Activated naive CD4-positive, alpha-beta T cell treated with anti-CD3 and anti-CD28 coated beads, Interleukin-2, amount 50 U/mL, for 72 hours (primary cell): ENCODE measurements at regions not wholly inside any gene's neighbourhood (a gene's known extent, or its start where the extent isn't known, plus 50 kb on each side); places are given as distances from the start of the nearest gene placed in this dataset.
A peak's percentile ranks its signal among the peaks of the same experiment; 100 is the strongest.
"Not testable (repeated sequence)": the region's sequence is repeated elsewhere in the genome, so short reads cannot be mapped to it uniquely, and the experiment has no call there.

Experiments
- ATAC-seq, 2 donors: fragments of 150-1000 bp; cut with Tn5 transposase; 2 replicates each; pipeline ENCODE4 v1.10.0; 2021; ENCODE audit warnings: mild to moderate bottlenecking in 2 of 2, moderate library complexity in 2 of 2
- DNase-seq, 2 donors: peaks; one replicate each; pipeline ENCODE4 v3.0.0; 2021 to 2022; ENCODE audit warnings: low spot score in 2 of 2
- H3K27ac Mint-ChIP-seq, 2 donors: one replicate each; pipeline ENCODE4 v1.8.0; 2022; ENCODE audit warnings: mild to moderate bottlenecking in 2 of 2, mixed read lengths in 2 of 2
- H3K36me3 Mint-ChIP-seq, 2 donors: one replicate each; pipeline ENCODE4 v1.8.0; 2022; ENCODE audit warnings: mixed read lengths in 2 of 2
- H3K9me3 Mint-ChIP-seq, 2 donors: one replicate each; pipeline ENCODE4 v1.8.0; 2022; ENCODE audit warnings: mixed read lengths in 2 of 2

DNA sequence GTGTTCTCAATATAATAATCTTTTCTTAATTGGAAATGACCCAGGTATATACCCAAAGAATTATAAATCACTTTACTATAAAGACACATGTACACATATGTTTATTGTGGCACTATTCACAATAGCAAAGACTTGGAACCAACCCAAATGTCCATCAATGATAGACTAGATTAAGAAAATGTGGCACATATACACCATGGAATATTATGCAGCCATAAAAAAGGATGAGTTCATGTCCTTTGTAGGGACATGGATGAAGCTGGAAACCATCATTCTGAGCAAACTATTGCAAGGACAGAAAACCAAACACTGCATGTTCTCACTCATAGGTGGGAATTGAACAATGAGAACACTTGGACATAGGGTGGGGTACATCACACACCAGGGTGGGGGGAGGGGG, 56.8 kb downstream of the SCGB2B2 start:
- peaks cover 21 to 25% of the 10 kb centered on the region in 2 donors for H3K9me3 Mint-ChIP-seq
- not testable (repeated sequence) for DNase-seq, ATAC-seq, H3K27ac Mint-ChIP-seq
- peaks cover 23 to 32% of the 10 kb centered on the region in 2 donors for H3K36me3 Mint-ChIP-seq

DNA sequence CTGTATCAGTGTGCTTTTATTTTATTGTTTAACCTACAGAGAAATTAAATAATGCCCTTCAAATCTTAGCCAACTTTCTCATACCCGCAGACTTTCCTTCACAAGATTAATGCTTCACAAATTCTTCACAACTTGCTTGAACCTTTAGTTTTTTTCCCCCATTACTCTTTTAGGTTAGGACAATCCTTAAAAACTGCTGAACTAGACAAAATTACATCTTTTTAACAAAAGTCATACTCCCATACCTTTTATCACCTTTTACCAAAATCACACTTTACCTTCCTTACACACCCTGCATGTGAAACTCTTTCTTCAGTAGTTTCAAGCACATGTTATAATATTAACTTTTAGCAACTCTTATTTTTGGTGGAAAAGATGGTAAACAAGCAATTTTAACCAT, 58.5 kb downstream of the SCGB2B2 start:
- DNase-seq: no peak
- H3K27ac Mint-ChIP-seq: no peak overlapping the region
- peaks cover 27 to 31% of the 10 kb centered on the region in 2 donors for H3K36me3 Mint-ChIP-seq
- peaks cover 31 to 34% of the 10 kb centered on the region in 2 donors for H3K9me3 Mint-ChIP-seq
- no peak for ATAC-seq

DNA sequence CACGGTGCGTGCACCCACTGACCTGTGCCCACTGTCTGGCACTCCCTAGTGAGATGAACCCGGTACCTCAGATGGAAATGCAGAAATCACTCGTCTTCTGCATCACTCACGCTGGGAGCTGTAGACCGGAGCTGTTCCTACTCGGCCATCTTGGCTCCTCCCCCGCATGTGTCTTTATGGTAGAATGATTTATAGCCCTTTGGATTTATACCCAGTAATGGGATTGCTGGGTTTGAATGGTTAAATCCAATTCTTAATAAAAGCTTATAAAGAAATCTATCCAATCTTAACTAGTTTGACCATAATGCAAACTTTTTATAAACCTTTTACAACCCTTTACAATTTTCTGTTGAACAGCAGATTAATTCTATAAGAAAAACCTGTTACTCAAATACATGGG, 59.0 kb downstream of the SCGB2B2 start:
- not testable (repeated sequence) for ATAC-seq, DNase-seq, H3K27ac Mint-ChIP-seq
- Mint-ChIP-seq H3K9me3 (peaks cover 35 to 36% of the 10 kb centered on the region in 2 donors), H3K36me3 (peaks cover 31% of the 10 kb centered on the region in 2 donors)

DNA sequence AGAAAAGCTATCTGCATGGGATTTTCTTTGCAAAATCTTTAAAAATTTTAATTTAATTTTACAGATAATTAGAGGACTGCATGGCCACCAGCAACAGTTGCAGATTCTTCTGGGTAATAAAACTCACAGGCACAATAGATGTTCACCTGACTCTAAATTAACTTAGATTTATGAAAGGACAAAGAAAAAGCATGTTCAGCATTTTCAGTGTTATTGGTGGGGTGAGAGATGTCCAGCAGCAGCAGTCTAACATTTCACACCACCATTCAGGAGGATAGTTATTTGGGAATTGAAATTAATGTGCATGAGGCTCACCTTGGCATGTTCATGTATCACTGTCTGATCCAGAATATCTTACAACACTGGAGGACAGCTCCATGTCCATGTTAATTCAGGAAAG, 74.0 kb downstream of the SCGB2B2 start:
- no peak for DNase-seq
- peaks cover 13 to 21% of the 10 kb centered on the region in 2 donors for H3K9me3 Mint-ChIP-seq
- no peak overlapping the region for H3K27ac Mint-ChIP-seq
- H3K36me3 Mint-ChIP-seq: peaks cover 0 to 17% of the 10 kb centered on the region in 2 donors
- ATAC-seq: no peak

DNA sequence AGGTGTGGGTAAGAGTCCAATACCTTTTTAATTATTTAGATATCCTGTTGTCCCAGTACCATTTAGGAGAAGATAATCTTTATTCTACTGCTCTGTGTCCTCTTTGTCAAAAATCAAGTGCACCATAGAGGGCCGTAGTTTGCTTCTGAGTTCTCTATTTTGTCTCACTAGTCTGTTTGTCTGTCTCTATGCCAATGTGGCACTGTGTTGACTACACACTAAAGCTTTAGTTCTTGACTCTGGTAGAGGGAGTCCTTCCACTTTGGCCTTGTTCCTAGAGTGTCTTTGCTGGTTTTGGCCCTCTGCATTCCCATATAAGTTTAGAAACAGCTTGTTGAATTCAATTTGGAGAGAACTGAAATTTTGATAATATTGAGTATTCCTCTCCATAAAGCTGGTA, 75.9 kb downstream of the SCGB2B2 start:
- DNase-seq: no peak
- H3K9me3 Mint-ChIP-seq: peaks cover 8 to 17% of the 10 kb centered on the region in 2 donors
- H3K36me3 Mint-ChIP-seq: peaks cover 0 to 12% of the 10 kb centered on the region in 2 donors
- ATAC-seq: no peak
- no peak overlapping the region for H3K27ac Mint-ChIP-seq

DNA sequence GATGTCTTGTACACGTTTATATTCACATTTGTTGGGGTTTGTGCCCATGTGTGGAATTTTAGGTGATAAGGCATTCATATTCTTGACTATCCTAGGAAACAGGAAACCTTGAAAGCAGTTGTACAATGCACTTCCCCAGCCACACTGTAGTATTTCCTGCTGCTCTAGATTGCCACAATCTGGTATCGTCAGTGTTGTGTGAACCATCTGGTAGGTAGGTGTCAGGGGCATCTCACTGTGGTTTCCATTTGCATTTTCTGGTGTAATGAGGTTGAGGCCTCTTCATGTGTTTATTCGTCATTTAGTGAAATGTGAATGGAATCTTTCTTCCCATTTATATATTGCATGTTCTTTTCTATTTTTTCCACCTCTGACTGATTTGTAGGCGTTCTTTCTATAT, 76.6 kb downstream of the SCGB2B2 start:
- H3K27ac Mint-ChIP-seq: no peak overlapping the region
- ATAC-seq: peak in 1 of 2 donors; percentile 53
- peaks cover 0 to 12% of the 10 kb centered on the region in 2 donors for H3K36me3 Mint-ChIP-seq
- peaks cover 8 to 17% of the 10 kb centered on the region in 2 donors for H3K9me3 Mint-ChIP-seq
- no peak for DNase-seq

DNA sequence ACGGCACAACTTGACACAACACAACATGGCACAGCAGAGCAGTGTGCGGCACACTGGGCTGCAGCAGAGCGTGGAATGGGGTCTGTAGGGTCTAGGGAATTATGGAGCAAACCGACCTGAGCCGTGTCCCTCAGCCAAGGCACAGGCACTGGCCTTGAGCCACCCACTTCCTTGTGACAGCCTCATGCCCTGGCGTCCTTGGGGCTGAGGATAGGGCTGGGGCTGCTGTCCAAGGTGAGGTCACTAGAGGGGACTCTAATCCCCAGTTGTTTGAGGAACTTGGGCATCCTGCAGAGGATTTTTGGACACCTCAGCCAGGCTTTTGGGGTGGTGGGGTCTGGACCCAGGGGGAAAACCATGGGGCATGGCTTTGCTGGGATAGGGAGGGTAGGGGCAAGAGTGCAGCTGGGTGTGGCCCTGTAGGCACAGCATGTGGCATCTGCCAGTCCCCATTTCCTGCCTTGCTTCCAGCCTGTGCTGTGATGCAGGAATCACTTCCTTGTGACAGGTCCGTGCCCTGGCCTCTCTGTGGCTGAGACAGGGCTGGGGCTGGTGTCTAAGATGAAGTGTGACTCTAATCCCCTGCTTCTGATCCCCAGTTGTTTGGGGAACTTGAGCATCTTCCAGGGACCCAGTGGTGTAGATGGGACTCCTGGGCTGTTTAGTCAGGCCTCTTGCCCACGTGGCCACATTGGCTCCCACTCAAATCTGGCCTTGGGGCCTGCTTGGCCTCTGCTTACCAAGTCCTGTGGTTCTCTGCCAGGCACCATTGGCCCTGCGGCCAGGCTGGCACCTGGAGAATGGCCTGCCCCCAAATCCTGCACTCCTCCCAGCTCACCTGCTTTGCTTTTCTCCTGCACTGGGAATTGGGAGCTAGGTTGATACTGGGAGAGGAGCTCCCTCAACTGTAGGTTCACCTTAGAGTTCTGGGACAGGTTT, 78.5 kb downstream of the SCGB2B2 start:
- H3K27ac Mint-ChIP-seq: no peak overlapping the region

DNA sequence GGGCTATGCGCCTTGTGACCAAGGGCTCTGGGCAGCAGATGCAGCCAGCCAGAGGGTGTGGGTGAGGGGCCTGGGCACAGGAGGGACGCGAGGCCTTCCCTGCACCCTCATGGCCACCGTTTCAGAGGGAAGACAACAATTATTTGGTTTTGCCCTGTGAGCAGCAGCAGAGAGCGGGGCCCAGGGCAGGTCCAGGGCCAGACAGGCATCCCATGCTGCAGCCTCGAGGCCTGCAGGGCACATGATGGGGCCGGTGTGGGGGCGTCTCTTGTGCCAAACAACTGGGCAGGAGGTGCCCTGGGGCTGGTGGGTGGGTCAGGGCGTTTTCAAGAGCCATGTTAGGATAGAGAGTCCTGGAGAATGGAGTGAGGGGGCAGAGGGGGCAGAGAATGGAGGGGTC, 79.4 kb downstream of the SCGB2B2 start:
- DNase-seq: no peak
- Mint-ChIP-seq H3K36me3 (peaks cover 0 to 6% of the 10 kb centered on the region in 2 donors), H3K9me3 (peaks cover 8 to 11% of the 10 kb centered on the region in 2 donors), H3K27ac (no peak overlapping the region)
- ATAC-seq: no peak

More for the DNA sequence above, 78.5 kb downstream of the SCGB2B2 start:
- Mint-ChIP-seq H3K9me3 (peaks cover 8 to 11% of the 10 kb centered on the region in 2 donors), H3K36me3 (peaks cover 0 to 6% of the 10 kb centered on the region in 2 donors)
- no peak for ATAC-seq
- no peak for DNase-seq

DNA sequence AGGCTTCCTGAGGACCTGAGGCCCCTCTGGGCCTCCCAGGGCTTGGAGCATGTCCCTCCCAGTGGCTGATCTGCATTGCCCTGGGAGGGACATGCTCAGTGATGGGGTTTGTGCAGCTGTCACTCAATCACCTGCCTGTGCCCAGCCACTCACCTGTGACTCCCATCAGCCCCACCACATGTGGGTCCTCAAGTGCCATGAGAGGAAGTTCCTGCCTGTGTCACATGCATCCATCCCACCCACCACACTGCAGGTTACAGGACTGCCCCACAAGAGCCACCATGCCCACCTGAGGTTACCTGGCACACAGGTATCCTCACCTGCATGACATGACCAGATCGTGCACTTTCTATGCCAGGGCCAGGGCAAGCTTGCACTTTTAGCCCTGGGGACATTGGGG, 80.0 kb downstream of the SCGB2B2 start:
- no peak for DNase-seq
- H3K9me3 Mint-ChIP-seq: peaks cover 8 to 11% of the 10 kb centered on the region in 2 donors
- no peak for ATAC-seq
- H3K36me3 Mint-ChIP-seq: peaks cover 0 to 6% of the 10 kb centered on the region in 2 donors
- no peak overlapping the region for H3K27ac Mint-ChIP-seq

DNA sequence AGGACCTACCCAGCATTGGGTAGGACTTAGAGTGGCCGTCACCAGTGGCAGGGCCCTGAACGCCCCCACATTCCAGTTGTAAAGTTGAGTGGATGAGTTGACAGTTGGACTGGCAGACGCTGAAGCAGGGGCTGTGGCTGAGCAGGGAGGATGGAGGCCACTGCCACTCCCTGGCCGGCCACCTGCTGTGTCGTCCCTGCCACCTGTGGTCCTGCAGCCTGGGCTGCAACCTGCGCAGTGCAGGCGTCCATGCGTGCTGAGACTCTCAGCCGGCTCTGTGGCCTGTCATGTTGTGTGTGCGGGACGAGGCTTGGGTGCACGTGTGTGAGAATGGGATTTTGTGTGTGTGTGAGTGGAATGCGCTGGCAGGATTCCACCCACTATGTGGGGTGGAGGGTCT, 80.8 kb downstream of the SCGB2B2 start:
- Mint-ChIP-seq H3K36me3 (peaks cover 0 to 12% of the 10 kb centered on the region in 2 donors), H3K27ac (no peak overlapping the region), H3K9me3 (peaks cover 8 to 11% of the 10 kb centered on the region in 2 donors)
- ATAC-seq: no peak
- DNase-seq: no peak

DNA sequence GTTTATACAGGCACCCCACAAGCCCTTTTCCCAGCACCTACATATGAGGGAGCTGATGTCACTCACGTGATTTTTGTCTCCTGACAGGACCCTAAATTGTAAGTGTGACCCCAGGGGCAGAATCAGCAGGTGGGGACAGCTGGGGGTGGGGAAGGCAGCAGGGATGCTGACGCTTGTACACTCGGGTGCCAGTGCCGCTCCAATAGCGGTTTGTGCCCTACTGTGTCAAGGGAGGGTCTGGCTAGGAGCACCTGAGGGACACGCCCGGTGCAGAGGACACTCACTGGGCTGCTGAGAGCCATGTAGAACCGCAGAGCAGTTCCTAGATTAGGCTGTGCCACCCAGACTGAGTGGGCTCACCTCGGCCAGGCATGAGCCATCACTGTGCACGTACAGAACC, 81.3 kb downstream of the SCGB2B2 start:
- peaks cover 0 to 13% of the 10 kb centered on the region in 2 donors for H3K36me3 Mint-ChIP-seq
- no peak overlapping the region for H3K27ac Mint-ChIP-seq
- H3K9me3 Mint-ChIP-seq: peaks cover 8 to 11% of the 10 kb centered on the region in 2 donors
- DNase-seq (no peak), ATAC-seq (no peak)

DNA sequence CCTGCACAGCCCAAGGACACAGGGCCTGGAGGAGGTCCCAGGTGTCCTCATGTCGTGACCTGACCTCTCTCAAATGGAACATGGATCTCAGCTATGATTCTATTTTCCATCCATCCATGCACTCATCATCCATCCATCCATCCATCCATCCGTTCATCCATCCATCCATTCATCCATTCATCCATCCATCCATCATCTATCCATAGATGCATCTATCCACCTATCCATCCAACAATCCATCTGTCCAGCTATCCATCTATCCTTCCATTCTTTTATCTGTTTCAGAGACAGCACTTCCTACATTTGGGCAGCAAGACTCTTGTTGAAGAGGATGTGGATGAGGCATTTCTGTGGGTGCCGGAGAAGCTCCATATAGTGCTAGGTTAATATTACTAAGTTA, 86.7 kb downstream of the SCGB2B2 start:
- Mint-ChIP-seq H3K27ac (no peak overlapping the region), H3K36me3 (peaks cover 6 to 21% of the 10 kb centered on the region in 2 donors), H3K9me3 (peaks cover 8 to 14% of the 10 kb centered on the region in 2 donors)
- DNase-seq (no peak), ATAC-seq (no peak)

DNA sequence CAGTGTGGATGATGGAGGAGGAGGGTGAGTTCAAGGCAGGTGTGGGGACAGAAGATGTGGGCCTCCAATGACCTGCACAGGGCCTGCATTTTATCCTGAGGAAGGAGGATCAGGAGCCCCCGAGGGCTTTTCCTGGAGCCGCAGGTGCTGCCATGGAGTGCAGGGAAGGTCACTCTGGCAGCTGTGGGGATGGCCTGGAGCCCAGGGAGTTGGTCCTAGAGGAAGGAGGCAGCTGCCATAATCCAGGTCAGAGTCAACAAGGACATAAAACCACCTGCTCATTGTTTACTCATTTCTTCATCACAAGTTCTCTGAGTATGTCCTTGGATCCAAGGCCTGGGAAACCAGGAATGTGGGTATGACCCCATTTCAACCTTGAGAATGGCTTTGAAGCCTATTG, 87.2 kb downstream of the SCGB2B2 start:
- ATAC-seq (no peak), DNase-seq (no peak)

DNA sequence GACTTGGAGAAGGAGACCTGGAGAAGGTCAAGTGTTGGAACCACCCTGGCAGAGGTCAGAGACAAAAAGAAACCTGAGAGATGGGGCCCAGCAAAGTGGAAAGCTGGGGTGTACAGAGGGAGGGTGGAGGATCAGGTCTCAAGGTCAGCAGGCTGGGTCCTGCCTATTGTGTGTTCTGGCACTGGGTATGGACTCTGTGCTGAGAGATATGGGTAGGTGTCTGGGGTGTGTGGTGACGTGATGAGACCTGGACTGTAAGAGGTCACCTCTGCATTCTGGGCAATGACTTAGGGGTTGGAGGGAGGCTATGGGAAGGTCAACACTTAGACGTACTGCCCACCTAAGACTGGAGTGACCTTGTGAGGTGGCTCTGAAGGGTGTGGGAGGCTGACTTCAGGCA, 88.1 kb downstream of the SCGB2B2 start:
- Mint-ChIP-seq H3K36me3 (peaks cover 6 to 27% of the 10 kb centered on the region in 2 donors), H3K27ac (peak overlapping the region in 1 of 2 donors; percentile 8), H3K9me3 (peaks cover 16 to 21% of the 10 kb centered on the region in 2 donors)
- no peak for ATAC-seq
- DNase-seq: no peak

More for the DNA sequence above, 87.2 kb downstream of the SCGB2B2 start:
- Mint-ChIP-seq H3K27ac (no peak overlapping the region), H3K9me3 (peaks cover 9 to 17% of the 10 kb centered on the region in 2 donors), H3K36me3 (peaks cover 6 to 23% of the 10 kb centered on the region in 2 donors)

DNA sequence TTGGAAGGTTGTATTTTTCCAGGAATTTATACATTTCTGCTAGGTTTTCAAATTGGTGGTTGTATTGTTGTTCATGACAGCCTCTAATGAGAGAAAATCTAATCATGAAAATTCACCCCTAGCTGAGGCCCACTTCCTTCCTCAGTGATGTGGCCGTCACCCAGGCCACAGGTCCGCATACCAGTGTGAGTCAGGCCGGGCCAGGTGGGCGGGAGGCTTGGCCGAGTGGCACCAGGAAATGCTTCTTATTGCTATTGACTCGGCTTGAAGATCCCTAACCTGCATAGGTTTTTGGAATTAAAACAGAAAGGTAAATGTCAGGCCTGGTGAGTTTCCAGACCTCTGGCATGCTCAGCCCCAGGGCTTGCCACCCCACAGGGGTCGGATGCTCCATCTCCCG, 88.7 kb downstream of the SCGB2B2 start:
- no peak for ATAC-seq
- Mint-ChIP-seq H3K27ac (no peak overlapping the region), H3K9me3 (peaks cover 17 to 21% of the 10 kb centered on the region in 2 donors), H3K36me3 (peaks cover 6 to 27% of the 10 kb centered on the region in 2 donors)
- no peak for DNase-seq

DNA sequence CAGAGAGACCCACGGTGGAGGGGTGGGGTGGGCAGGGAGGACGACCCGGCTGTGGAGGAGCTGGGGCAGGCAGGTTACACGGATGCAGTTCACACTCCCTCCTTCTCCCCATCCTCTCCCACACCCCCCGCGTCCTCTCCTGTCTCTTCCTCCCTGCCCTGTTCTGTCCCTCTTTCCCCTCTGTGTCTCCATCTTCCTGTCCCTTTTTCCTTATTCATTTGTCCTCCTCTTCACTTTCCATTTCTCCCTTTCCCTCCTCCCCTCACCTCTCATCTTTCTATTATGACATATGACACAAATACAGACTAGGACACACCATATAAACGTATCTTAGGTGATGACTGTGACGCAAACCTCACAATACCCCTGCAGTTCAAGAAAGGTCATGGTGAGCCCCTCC, 96.6 kb downstream of the SCGB2B2 start:
- DNase-seq (no peak), ATAC-seq (no peak)
- no peak overlapping the region for H3K27ac Mint-ChIP-seq
- peaks cover 7 to 11% of the 10 kb centered on the region in 2 donors for H3K36me3 Mint-ChIP-seq
- peaks cover 7 to 9% of the 10 kb centered on the region in 2 donors for H3K9me3 Mint-ChIP-seq

DNA sequence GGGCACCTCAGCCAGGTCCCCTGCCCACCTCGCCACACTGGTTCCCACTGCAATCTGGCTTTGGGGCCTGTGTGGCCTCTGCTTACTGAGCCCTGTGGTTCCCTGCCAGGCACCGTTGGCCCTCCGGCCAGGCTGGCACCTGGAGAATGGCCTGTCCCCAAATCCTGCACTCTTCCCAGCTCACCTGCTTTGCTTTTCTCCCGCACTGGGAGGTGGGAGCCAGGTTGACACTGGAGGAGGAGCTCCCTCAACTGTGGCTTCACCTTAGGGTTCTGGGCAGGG, 97.0 kb downstream of the SCGB2B2 start:
- H3K27ac Mint-ChIP-seq: no peak overlapping the region
- H3K9me3 Mint-ChIP-seq: peaks cover 6 to 9% of the 10 kb centered on the region in 2 donors
- H3K36me3 Mint-ChIP-seq: peaks cover 7 to 11% of the 10 kb centered on the region in 2 donors
- DNase-seq (no peak), ATAC-seq (no peak)
